ENCODE measurements at regions not wholly inside any gene's neighbourhood (a gene's known extent, or its start where the extent isn't known, plus 50 kb on each side); places are given as distances from the start of the nearest gene placed in this dataset.

GRCh38 chr6:6895929-6896328 lies 211.8 kb upstream of the RREB1 start:
- DNase-seq = no peak

GRCh38 chr6:6897140-6897539 lies 210.6 kb upstream of the RREB1 start:
- DNase-seq = no peak

- DNase-seq = no peak
These were observed 207.1 kb upstream of the RREB1 start for GRCh38 chr6:6900569-6901204.

- no peak for DNase-seq
These were observed 206.5 kb upstream of the RREB1 start for GRCh38 chr6:6901205-6901719.

GRCh38 chr6:6901945-6902344 lies 205.8 kb upstream of the RREB1 start:
- DNase-seq = no peak

GRCh38 chr6:6905961-6906518 lies 201.7 kb upstream of the RREB1 start:
- no peak for DNase-seq

GRCh38 chr6:6906570-6907213 lies 201.1 kb upstream of the RREB1 start:
- no peak for DNase-seq

- DNase-seq = no peak
These were observed 200.5 kb upstream of the RREB1 start for GRCh38 chr6:6907286-6907685.

- DNase-seq = no peak
These were observed 199.6 kb upstream of the RREB1 start for GRCh38 chr6:6908121-6908520.

- DNase-seq = no peak
These were observed 198.7 kb upstream of the RREB1 start for GRCh38 chr6:6909111-6909510.

GRCh38 chr6:6910734-6911295 lies 196.9 kb upstream of the RREB1 start:
- DNase-seq = no peak

- no peak for DNase-seq
These were observed 196.4 kb upstream of the RREB1 start for GRCh38 chr6:6911391-6911790.

GRCh38 chr6:6912817-6913744 lies 194.7 kb upstream of the RREB1 start:
- no peak for DNase-seq

GRCh38 chr6:6915219-6915618 lies 192.5 kb upstream of the RREB1 start:
- no peak for DNase-seq

- no peak for DNase-seq
These were observed 191.8 kb upstream of the RREB1 start for GRCh38 chr6:6915813-6916547.

- DNase-seq = no peak
These were observed 191.2 kb upstream of the RREB1 start for GRCh38 chr6:6916598-6916997.

GRCh38 chr6:6918216-6918983 lies 189.4 kb upstream of the RREB1 start:
- no peak for DNase-seq

GRCh38 chr6:6919173-6919572 lies 188.6 kb upstream of the RREB1 start:
- DNase-seq = no peak

- DNase-seq = no peak
These were observed 187.4 kb upstream of the RREB1 start for GRCh38 chr6:6920114-6920986.

- DNase-seq = no peak
These were observed 186.8 kb upstream of the RREB1 start for GRCh38 chr6:6920987-6921313.

GRCh38 chr6:6922166-6922565 lies 185.6 kb upstream of the RREB1 start:
- no peak for DNase-seq

Data from NCI-H187 treated with DMSO at 0.1 percent for 48 hours (cell line).